Right atrium auricular region (tissue), 2 donors: ENCODE measurements at regions not wholly inside any gene's neighbourhood (a gene's known extent, or its start where the extent isn't known, plus 50 kb on each side); places are given as distances from the start of the nearest gene placed in this dataset.
"Not testable (repeated sequence)": the region's sequence is repeated elsewhere in the genome, so short reads cannot be mapped to it uniquely, and the experiment has no call there.

ENCODE experiments used
- DNase-seq: peaks from one replicate; pipeline ENCODE4 v3.0.0-alpha.2; 2019; ENCODE audit warnings: low spot score
- H3K27ac ChIP-seq, 2 donors: fragments of 200-600 bp; sonication (generic); 1 replicate in 1 of 2; 2 replicates in 1 of 2; pipeline ENCODE4 v1.5.1; 2016 to 2019
- H3K27me3 ChIP-seq, 2 donors: fragments of 200-600 bp; sonication (generic); one replicate each; pipeline versions ENCODE4 v1.5.1 to v1.6.0; 2017 to 2019
- H3K36me3 ChIP-seq: fragments of 200-600 bp; sonication (generic); one replicate; pipeline ENCODE4 v1.5.1; 2016
- H3K4me1 ChIP-seq, 2 donors: fragments of 200-600 bp; sonication (generic); one replicate each; pipeline versions ENCODE4 v1.5.1 to v1.6.0; 2017 to 2019
- H3K4me3 ChIP-seq, 2 donors: fragments of 200-600 bp; sonication (generic); 1 replicate in 1 of 2; 2 replicates in 1 of 2; pipeline ENCODE4 v1.5.1; 2017 to 2019; ENCODE audit warnings: mild to moderate bottlenecking in 1 of 2, moderate library complexity in 1 of 2
- H3K9me3 ChIP-seq, 2 donors: fragments of 200-600 bp; sonication (generic); one replicate each; pipeline ENCODE4 v1.5.1; 2019
- TF ChIP-seq, protein P1 (sequence below), 2 donors: fragments of 200-600 bp; sonication (generic); IDR thresholded peaks; one replicate each; pipeline ENCODE4 v1.5.1; 2019; ENCODE audit warnings: antibody characterized with exemption in 2 of 2

- TF ChIP-seq, protein P1, sequence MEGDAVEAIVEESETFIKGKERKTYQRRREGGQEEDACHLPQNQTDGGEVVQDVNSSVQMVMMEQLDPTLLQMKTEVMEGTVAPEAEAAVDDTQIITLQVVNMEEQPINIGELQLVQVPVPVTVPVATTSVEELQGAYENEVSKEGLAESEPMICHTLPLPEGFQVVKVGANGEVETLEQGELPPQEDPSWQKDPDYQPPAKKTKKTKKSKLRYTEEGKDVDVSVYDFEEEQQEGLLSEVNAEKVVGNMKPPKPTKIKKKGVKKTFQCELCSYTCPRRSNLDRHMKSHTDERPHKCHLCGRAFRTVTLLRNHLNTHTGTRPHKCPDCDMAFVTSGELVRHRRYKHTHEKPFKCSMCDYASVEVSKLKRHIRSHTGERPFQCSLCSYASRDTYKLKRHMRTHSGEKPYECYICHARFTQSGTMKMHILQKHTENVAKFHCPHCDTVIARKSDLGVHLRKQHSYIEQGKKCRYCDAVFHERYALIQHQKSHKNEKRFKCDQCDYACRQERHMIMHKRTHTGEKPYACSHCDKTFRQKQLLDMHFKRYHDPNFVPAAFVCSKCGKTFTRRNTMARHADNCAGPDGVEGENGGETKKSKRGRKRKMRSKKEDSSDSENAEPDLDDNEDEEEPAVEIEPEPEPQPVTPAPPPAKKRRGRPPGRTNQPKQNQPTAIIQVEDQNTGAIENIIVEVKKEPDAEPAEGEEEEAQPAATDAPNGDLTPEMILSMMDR (IDR thresholded peaks at IDR 0.05): no peak
- Histone ChIP-seq H3K27me3 (no peaks in the 10 kb centered on the region), H3K4me3 (no peak overlapping the region), H3K9me3 (peaks cover 0 to 17% of the 10 kb centered on the region in 2 donors), H3K27ac (no peak overlapping the region), H3K4me1 (no peaks in the 10 kb centered on the region), H3K36me3 (no peaks in the 10 kb centered on the region)
- DNase-seq: no peak
Measured at GRCh38 chr10:130351466-130352290, 215.5 kb downstream of the GLRX3 start.

DNA sequence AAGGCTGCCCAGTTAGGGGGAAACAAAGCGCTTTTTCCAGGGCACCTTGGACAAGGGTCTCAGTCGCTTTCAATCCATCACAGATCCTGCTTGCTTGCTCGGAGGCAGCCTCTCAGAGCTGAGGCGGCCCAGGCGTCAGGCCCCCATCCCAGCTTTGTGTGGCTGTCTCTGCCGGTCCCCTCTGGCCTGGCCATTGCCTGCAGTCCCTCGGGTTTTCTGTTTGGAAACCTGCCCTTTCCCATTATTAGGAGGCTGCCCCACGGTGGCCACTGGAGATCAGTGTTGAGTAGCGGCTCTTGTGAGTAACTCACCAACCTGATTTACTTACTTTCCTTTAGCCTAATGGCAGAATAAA lies 216.1 kb downstream of the GLRX3 start:
- Histone ChIP-seq H3K9me3 (peaks cover 0 to 11% of the 10 kb centered on the region in 2 donors), H3K36me3 (no peaks in the 10 kb centered on the region), H3K4me1 (no peaks in the 10 kb centered on the region), H3K27me3 (no peaks in the 10 kb centered on the region), H3K4me3 (no peak overlapping the region), H3K27ac (no peak overlapping the region)
- DNase-seq: no peak
- TF ChIP-seq, protein P1 (IDR thresholded peaks at IDR 0.05): no peak

DNA sequence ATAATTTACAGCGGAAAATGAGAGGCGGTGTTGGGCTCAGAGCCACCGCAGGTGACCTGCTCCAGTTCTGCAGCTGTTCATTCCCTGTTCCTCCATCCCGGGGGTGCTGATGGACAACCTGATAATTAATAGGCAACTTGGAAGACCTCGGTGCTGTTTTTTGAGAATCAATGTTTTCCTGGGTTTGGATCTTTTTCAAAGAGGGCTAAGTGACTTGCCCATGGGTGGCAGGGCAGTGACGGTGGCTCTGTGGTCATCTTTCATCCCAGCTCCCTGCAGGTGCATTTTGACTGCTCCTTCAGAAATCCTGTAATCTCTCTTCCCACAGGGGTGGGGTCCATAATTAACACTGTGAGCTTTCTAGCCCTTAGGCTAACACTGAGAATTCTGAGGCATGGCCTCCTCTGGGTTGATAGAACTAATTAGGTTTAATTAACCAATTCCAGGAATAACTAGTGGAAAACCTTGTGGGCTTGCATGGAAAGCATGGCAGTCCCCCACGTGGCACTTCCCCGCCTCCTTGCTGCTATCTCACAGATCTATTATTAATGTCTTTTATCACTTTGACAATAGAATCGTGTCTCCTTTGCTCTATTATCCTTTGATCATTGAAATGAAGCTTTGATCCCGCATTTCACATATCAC lies 217.9 kb downstream of the GLRX3 start:
- no peak for DNase-seq
- TF ChIP-seq, protein P1 (IDR thresholded peaks at IDR 0.05): no peak
- H3K36me3 ChIP-seq: no peaks in the 10 kb centered on the region

GRCh38 chr10:130354573-130354954 lies 218.4 kb downstream of the GLRX3 start:
- no peaks in the 10 kb centered on the region for H3K4me1 ChIP-seq
- no peak for DNase-seq
- H3K9me3 ChIP-seq: no peaks in the 10 kb centered on the region

More for the DNA sequence above, 217.9 kb downstream of the GLRX3 start:
- Histone ChIP-seq H3K4me3 (no peak overlapping the region), H3K27ac (no peak overlapping the region), H3K9me3 (no peaks in the 10 kb centered on the region), H3K4me1 (no peaks in the 10 kb centered on the region), H3K27me3 (no peaks in the 10 kb centered on the region)

DNA sequence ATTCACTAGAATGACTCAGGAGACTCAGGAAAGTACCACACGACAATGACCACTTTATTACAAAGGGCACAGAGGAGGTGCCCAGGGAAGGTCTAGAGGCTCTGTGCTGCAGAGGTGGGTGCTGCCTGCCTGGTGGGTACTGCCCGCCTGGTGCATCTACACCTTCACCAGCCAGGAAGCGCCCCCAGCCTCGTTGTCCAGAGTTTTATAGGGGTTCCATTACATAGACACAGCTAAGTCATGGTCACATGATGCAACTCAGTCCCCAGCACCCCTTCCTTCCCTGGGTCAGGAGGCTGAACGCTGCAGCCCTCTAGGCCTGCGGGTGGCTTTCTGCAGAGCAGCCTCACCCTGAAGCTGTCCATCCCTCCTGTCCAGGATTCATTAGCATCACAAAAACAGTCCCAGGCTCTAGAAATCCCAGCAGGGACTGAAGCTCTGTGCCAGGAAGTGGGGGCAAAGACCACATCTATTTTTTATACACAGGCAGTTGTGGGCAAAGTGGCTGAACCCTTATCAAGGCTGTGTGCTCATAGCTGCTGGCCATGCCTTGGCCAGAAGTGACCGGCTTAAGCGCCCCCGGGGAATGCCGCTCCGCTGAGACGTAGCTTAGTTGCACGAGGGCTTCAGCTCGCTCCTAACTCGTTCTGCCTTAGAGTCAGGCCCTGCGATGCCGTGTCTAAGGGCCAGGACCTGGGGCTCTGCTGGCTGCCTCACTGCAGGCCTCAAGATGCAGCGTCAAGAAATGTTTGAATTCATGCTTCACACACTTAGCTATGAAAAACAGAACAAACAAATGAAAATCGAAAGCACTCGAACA lies 219.0 kb downstream of the GLRX3 start:
- TF ChIP-seq, protein P1 (IDR thresholded peaks at IDR 0.05): no peak
- Histone ChIP-seq H3K4me1 (no peaks in the 10 kb centered on the region), H3K9me3 (no peaks in the 10 kb centered on the region), H3K36me3 (no peaks in the 10 kb centered on the region), H3K27me3 (no peaks in the 10 kb centered on the region), H3K27ac (no peak overlapping the region), H3K4me3 (no peak overlapping the region)
- no peak for DNase-seq

More at GRCh38 chr10:130354573-130354954, 218.4 kb downstream of the GLRX3 start:
- no peak overlapping the region for H3K4me3 ChIP-seq
- no peaks in the 10 kb centered on the region for H3K36me3 ChIP-seq
- no peaks in the 10 kb centered on the region for H3K27me3 ChIP-seq
- TF ChIP-seq, protein P1 (IDR thresholded peaks at IDR 0.05): no peak
- no peak overlapping the region for H3K27ac ChIP-seq

GRCh38 chr10:130356429-130356828 lies 220.2 kb downstream of the GLRX3 start:
- H3K27ac ChIP-seq, DNase-seq, H3K9me3 ChIP-seq, H3K4me1 ChIP-seq, H3K27me3 ChIP-seq, H3K4me3 ChIP-seq, H3K36me3 ChIP-seq: not testable (repeated sequence)
